ENCODE measurements at regions not wholly inside any gene's neighbourhood (a gene's known extent, or its start where the extent isn't known, plus 50 kb on each side); places are given as distances from the start of the nearest gene placed in this dataset.

GRCh38 chr2:18129348-18129747 lies 250.9 kb downstream of the KCNS3 start:
- TF ChIP-seq ELF4 (IDR thresholded peaks at IDR 0.05) (no peak), TARDBP (IDR thresholded peaks at IDR 0.05) (no peak), SP1 (IDR thresholded peaks at IDR 0.05) (no peak), BHLHE40 (IDR thresholded peaks at IDR 0.05; ENCODE audit: borderline replicate concordance) (no peak), FOXK2 (IDR thresholded peaks at IDR 0.05) (no peak), HDGF (IDR thresholded peaks at IDR 0.05; ENCODE audit: borderline replicate concordance) (no peak), ARNT (IDR thresholded peaks at IDR 0.05) (no peak), L3MBTL2 (conservative IDR thresholded peaks at IDR 0.05) (no peak), ZNF384 (IDR thresholded peaks at IDR 0.05) (no peak), FOXA1 (IDR thresholded peaks at IDR 0.05) (no peak), PKNOX1 (IDR thresholded peaks at IDR 0.05) (no peak), SUZ12 (IDR thresholded peaks at IDR 0.05) (no peak)
